ENCODE measurements at regions not wholly inside any gene's neighbourhood (a gene's known extent, or its start where the extent isn't known, plus 50 kb on each side); places are given as distances from the start of the nearest gene placed in this dataset.

DNA sequence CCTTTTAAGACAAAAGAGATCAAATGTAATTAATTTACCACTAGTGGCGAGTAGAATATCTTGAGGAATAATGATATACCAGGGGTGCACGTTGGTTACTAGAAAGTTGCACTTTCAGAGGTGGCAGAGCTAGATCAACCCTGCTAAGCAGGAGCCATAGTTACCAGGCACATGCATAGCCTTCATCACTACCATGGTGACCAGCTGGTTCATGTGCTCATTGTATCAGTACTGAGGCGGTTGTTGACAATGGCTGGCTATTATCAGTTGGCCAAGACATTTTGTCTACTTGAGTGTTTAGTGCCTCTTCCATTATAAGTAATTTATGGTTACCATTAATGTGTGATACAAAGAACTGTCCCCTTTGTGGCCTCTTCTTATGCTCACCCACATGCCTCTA lies 201.2 kb downstream of the FGF10 start:
- TF ChIP-seq ZNF473 (tag by site-specific recombination; IDR thresholded peaks at IDR 0.05), result no peak
- TF ChIP-seq ZNF677 (tag by site-specific recombination; IDR thresholded peaks at IDR 0.05), result no peak
- no peak for TF ChIP-seq ZBTB48 (tag by site-specific recombination; IDR thresholded peaks at IDR 0.05)
- no peak for TF ChIP-seq ZBTB17 (tag by site-specific recombination; IDR thresholded peaks at IDR 0.05)
- no peak for TF ChIP-seq ZNF518A (tag by site-specific recombination; conservative IDR thresholded peaks at IDR 0.05; ENCODE audit: low read depth)
- TF ChIP-seq ZNF175 (tag by site-specific recombination; IDR thresholded peaks at IDR 0.05), result no peak
- no peak for TF ChIP-seq HOXC10 (CRISPR knock-in tag; IDR thresholded peaks at IDR 0.05)
- TF ChIP-seq ZNF560 (tag by site-specific recombination; IDR thresholded peaks at IDR 0.05; ENCODE audit: borderline replicate concordance), result no peak
- TF ChIP-seq ZBTB8A (tag by site-specific recombination; IDR thresholded peaks at IDR 0.05), result no peak
- TF ChIP-seq HOXD13 (CRISPR knock-in tag; IDR thresholded peaks at IDR 0.05; ENCODE audit: borderline replicate concordance), result no peak
- no peak for TF ChIP-seq GLI2 (tag by site-specific recombination; IDR thresholded peaks at IDR 0.05; ENCODE audit: borderline replicate concordance, low read depth)
- no peak overlapping the region for H3K27ac ChIP-seq (ENCODE audit: extremely low read depth, low read depth, low read length)
- ChIA-PET CTCF (no interaction called here), POLR2A (no interaction called here)
- H3K9me3 ChIP-seq (ENCODE audit: control insufficient read depth, insufficient read depth, low read depth, low read length), result no peaks in the 10 kb centered on the region
- H3K4me1 ChIP-seq (ENCODE audit: control insufficient read depth, insufficient read depth, low read length), result no peaks in the 10 kb centered on the region
- no peaks in the 10 kb centered on the region for H3K36me3 ChIP-seq (ENCODE audit: control insufficient read depth in 2 of 2, insufficient read depth in 1 of 2, low read length in 2 of 2)
- no peak overlapping the region for H3K4me3 ChIP-seq (ENCODE audit: low read depth, low read length)

GRCh38 chr5:44183753-44184152 lies 205.5 kb downstream of the FGF10 start:
- H3K4me3 ChIP-seq (ENCODE audit: low read depth, low read length), result no peak overlapping the region
- H3K36me3 ChIP-seq (ENCODE audit: control insufficient read depth in 2 of 2, insufficient read depth in 1 of 2, low read length in 2 of 2), result no peaks in the 10 kb centered on the region
- ChIA-PET POLR2A (no interaction called here), CTCF (no interaction called here)
- H3K27ac ChIP-seq (ENCODE audit: extremely low read depth, low read depth, low read length), result no peak overlapping the region
- TF ChIP-seq ZBTB8A (tag by site-specific recombination; IDR thresholded peaks at IDR 0.05) (no peak), KLF9 (tag by site-specific recombination; IDR thresholded peaks at IDR 0.05; ENCODE audit: low read depth) (no peak), ZNF530 (tag by site-specific recombination; IDR thresholded peaks at IDR 0.05; ENCODE audit: low read depth) (no peak), GLIS1 (tag by site-specific recombination; IDR thresholded peaks at IDR 0.05) (no peak), OVOL3 (tag by site-specific recombination; IDR thresholded peaks at IDR 0.05) (no peak), ZNF175 (tag by site-specific recombination; IDR thresholded peaks at IDR 0.05) (no peak), ZNF626 (tag by site-specific recombination; IDR thresholded peaks at IDR 0.05) (no peak), SP2 (tag by site-specific recombination; IDR thresholded peaks at IDR 0.05) (no peak)
- H3K4me1 ChIP-seq (ENCODE audit: control insufficient read depth, insufficient read depth, low read length), result no peaks in the 10 kb centered on the region
- no peaks in the 10 kb centered on the region for H3K9me3 ChIP-seq (ENCODE audit: control insufficient read depth, insufficient read depth, low read depth, low read length)

GRCh38 chr5:44183312-44183711 lies 205.9 kb downstream of the FGF10 start:
- Histone ChIP-seq H3K27ac (ENCODE audit: extremely low read depth, low read depth, low read length) (no peak overlapping the region), H3K4me3 (ENCODE audit: low read depth, low read length) (no peak overlapping the region), H3K36me3 (ENCODE audit: control insufficient read depth in 2 of 2, insufficient read depth in 1 of 2, low read length in 2 of 2) (no peaks in the 10 kb centered on the region), H3K4me1 (ENCODE audit: control insufficient read depth, insufficient read depth, low read length) (no peaks in the 10 kb centered on the region), H3K9me3 (ENCODE audit: control insufficient read depth, insufficient read depth, low read depth, low read length) (no peaks in the 10 kb centered on the region)
- POLR2A ChIA-PET, result no interaction called here
- CTCF ChIA-PET, result no interaction called here
- TF ChIP-seq ZNF792 (tag by site-specific recombination; IDR thresholded peaks at IDR 0.05) (no peak), ZFP41 (tag by site-specific recombination; IDR thresholded peaks at IDR 0.05; ENCODE audit: borderline replicate concordance) (no peak), BCL11A (tag by site-specific recombination; IDR thresholded peaks at IDR 0.05; ENCODE audit: low read depth) (no peak), KLF9 (tag by site-specific recombination; IDR thresholded peaks at IDR 0.05; ENCODE audit: low read depth) (no peak), ZBTB1 (tag by site-specific recombination; IDR thresholded peaks at IDR 0.05) (no peak), ZNF311 (tag by site-specific recombination; IDR thresholded peaks at IDR 0.05; ENCODE audit: borderline replicate concordance) (no peak), ZNF239 (tag by site-specific recombination; IDR thresholded peaks at IDR 0.05) (no peak)

Measured in HEK293 (cell line).